IPS-NIHi11 (cell line): ENCODE measurements at regions not wholly inside any gene's neighbourhood (a gene's known extent, or its start where the extent isn't known, plus 50 kb on each side); places are given as distances from the start of the nearest gene placed in this dataset.

Experiments used
- DNase-seq: peaks from one replicate; pipeline ENCODE4 v3.0.0; 2012; ENCODE audit warnings: mixed read lengths, low spot score

DNA sequence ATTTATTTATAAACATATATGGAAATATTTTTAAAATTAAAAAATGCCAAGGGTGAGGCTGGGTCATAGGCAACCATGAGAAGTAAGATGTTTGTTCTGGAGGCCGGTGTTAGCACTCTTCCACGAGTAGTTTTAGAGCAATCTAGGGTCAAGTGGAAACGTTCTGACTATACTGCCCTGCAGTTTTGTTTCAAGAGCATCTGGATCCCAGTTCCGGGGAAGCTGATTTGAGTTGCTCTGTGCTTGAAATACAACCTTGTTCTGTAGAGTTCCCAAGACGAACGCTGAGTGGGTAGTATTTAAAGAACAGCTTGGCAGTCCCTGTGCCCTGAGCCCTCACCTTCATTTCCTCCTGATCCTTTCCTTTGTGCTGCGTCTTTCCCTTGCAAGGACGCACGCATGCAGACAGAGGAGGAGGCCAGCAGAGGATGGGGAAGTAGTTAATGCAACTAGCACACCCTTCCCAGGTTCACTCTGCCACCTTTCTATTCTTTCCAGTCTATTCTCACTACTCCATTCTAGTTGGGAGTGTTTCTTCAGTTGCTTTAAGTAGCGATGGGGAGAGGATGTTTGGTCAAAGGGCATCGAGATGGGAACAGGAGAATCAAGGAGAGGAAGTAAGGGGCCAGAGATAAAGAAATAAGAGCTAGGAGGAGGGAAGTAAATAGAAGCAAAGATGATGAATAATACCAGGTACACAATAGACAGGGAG is 68.3 kb upstream of the ZSWIM6 start:
- DNase-seq = no peak

DNA sequence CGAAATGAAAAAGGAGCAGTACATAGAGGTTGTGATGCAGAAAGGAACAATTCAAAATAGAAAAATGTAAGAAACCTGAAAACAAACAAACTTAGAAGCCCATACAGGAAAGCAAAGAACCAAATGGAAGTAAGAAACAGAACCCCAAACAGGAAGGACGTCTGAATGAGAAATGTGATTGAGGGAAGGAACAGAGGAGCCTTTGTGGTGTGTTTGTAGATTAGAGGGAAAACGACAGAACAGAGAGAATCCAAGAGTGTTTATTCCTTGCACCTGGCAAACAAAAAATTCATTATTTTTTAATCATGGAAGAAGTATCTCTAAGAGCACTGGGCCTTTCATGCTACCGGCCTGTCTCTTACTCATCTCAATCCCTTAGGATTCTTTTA is 67.8 kb upstream of the ZSWIM6 start:
- DNase-seq = no peak

- no peak for DNase-seq
These were observed 64.9 kb upstream of the ZSWIM6 start for GRCh38 chr5:61267116-61267515.

DNA sequence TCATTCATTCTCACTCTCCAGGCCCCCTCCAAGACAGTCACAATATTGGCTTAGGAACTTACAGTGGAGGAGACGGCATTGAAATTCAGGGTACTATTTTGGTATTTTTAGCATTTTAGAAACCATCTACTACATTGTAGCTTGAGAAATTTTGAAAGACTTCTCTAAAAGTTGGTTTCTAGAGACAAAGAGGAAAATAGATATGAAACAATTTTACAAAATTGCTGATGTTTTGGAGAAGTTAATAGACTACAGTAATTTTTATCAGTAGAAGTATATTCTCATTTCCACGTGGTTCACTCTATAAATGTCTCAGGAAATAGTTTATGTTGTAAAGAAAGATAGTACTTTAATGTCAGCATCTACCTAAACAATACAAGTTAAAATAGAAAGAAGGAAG is 63.2 kb upstream of the ZSWIM6 start:
- no peak for DNase-seq

DNA sequence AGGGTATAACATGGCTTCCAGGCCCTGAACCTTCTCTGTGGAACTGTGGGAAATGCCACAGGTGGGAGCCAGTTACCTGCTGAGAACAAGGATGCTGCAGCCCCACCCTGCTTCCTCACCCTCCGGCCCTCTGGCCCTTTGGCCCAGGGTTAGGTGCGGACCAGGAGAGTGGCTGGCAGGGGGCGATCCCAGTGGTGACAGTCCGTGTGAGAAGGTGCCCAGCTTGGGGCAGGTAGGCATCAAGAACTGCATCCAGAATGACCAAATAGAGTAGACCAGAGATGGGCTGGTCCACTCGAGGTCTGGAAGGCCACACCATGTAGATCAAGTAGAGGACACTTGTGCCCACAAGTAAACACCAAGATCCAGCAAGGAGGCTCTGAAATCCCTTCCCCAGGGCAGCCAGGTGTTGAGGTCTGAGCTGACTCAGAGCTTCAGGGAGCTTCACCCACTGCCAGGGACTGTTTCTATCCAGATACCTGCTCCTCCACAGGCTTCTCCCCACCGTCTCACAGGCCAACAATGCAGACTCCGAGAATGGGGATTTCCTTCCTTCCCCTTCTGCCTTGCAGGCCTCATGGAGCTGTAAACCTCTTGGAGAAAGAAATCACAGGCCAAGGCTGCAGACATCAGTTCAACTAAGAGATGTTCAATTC is 61.4 kb upstream of the ZSWIM6 start:
- no peak for DNase-seq

DNA sequence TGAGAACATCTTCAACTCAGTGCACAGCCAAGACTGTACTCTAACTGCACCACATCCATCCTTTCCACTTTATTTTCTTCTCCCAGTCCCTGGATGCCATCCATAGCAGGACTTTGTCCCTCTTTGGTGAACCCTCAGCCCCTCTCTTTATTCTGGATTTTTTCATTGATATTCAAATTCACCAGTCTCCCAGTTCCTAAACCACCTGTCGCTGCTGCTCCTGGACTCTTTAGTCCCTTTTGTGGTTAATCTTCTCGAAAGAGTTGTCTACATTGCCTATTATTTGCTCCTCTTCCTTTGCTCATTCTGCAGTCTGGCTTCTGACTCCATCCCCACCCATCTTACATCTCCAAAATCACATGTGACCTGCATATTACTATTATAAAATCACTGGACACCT is 59.4 kb upstream of the ZSWIM6 start:
- DNase-seq = no peak

DNA sequence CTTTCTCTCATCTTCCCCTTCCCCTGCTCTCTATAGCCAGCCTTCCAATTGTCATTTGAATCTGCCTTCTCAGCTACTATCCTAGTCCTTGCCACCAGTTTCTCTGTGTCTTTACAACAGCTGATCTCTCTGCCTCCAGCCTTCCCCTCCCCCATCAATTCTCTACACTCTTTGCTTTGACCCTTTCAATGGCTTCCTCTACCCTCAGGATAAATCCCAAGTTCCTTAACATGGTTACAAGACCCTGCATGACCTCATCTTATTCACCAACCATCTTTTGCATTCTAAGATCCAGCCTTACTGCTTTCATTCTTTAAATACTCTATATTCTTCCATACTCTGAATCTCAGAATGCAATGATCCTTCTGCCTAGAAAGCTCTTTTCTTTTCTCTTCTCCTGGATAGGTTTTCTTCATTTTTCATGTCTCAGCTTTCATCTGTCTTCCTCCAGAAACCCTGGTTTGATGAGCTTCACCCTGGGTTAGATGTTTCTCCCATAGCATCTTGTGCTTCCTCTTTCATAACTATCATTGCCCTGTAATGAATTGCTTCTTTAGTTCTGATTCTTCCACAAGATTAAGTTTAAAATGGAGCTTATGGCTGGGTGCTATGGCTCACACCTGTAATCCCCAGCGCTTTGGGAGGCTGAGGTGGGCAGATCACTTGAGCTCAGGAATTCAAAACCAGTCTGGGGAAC is 58.6 kb upstream of the ZSWIM6 start:
- no peak for DNase-seq

DNA sequence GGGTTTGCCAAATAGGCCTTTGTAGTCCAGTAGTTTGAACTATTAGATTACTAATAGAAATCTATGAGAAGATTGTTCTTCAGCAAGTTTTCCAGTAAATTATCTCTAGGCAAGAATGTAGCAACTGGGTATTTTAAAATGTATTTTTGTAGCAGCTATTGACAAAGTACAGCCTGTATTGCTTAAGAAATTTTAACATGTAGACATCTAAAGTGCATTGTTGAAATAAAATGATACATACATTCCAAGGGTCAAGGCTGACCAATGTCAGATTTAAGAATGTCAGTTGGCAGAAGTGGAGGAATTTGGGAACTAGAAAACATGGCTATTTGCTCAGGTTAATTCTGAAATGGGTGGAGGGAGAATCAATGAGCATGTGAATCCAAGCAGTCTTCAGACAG is 57.5 kb upstream of the ZSWIM6 start:
- DNase-seq = no peak

- no peak for DNase-seq
These were observed 56.2 kb upstream of the ZSWIM6 start for GRCh38 chr5:61275841-61276240.

DNA sequence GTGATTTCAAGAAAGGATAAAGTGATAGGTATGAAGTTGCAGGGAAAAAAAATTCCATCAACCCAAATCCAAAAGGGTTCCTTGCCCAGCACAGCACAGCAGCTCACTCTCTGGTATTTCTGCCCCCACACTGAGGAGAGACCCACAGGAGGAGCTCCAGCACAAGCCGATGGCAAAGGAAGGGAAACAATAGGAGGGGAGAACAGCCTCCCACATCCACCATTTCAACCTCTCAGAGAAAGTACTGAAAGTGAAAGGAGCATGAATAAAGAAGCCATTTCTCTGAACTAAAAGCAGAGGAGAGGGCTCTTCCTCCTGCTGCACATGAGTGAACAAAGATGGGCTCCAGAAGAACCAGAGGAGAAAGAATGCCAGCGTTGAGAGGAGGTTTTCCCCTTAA is 54.9 kb upstream of the ZSWIM6 start:
- no peak for DNase-seq

DNA sequence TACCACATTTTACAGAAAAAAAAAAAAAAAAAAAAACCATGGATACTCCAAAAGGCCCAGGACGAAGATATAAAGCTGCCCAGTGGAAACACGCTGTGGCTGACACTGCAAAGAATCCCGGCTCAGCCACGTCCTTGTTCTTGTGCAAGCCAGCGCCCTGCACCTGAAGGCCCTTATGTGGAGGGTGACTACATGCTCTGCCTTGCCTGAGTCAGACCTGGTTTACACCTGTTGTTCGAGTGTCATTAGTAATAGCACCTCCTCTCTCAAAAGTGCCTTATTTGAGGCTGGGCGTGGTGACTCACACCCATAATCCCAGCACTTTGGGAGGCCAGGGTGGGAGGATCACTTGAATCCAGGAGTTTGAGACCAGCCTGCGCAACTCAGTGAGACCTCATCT is 54.3 kb upstream of the ZSWIM6 start:
- DNase-seq = no peak

DNA sequence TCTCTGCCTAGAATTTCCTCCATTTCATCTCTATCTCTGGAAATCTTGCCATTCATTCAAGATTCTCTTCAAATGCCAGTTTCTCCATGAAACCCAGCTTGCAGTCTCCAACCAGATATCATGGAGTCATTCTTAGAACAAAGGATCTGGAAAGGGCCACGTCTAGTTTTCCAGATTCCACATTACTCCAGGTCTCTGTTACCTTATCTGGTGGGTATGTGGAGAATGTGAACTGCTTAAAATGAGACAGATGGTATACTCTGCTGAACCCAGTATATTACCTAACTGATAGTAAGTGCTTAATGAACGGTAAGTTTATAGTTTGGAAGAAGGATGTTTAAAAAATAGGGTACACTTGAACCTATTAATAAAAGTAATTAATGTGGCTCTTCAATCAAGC is 52.3 kb upstream of the ZSWIM6 start:
- no peak for DNase-seq

- no peak for DNase-seq
These were observed 51.9 kb upstream of the ZSWIM6 start for GRCh38 chr5:61280205-61280604.

DNA sequence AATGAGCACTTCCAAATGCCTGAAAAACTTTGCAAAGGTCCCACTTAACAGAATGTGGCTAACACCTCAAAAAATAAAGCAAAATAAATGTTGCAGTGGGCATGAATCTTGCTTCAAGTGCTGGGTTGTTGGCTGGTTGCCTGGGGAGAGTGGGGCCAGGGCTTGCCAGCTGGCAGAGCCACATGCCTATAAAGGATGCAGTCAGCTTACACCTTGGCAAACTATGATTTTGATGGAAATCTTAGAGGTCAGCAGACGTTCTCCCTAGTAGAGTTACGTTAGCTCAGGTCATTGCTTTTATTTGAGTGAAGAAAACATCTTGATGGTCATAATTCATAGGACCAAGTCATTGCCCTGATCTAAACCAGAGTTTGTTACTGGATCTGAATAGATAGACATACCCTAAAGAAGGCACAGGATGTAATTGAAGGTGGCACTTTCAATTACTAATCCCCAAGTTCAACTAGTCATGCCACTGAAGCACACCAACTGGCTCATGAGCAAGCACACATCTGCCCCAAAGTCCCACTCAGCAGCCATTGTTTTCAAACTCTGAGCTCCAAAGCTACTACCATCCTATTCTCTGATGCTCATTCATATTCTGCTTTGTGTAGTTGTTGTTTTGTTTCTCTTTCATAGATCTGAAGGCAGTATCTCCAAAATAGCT is 51.2 kb upstream of the ZSWIM6 start:
- DNase-seq = no peak

DNA sequence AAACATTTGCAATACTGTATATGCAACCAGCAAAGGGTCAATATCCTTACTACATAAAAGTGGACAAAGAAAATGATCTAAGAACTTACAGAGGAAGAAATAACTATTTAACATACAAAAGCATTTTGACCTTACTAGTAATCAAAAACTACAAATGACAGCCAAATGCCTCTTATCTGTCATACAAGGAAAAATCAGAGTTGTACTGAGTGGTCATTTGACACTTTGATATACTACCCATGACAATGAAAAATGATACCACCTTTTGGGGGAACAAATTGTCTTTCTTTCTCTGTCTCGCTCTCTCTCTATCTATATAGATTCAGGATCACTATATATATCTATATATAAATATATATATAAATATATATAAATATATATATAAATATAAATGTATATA is 50.4 kb upstream of the ZSWIM6 start:
- no peak for DNase-seq
